Neutrophil (primary cell): ENCODE measurements at regions not wholly inside any gene's neighbourhood (a gene's known extent, or its start where the extent isn't known, plus 50 kb on each side); places are given as distances from the start of the nearest gene placed in this dataset.

Experiments
- H3K27ac ChIP-seq: fragments of 200-600 bp; sonication (generic); 2 replicates; pipeline ENCODE4 v1.5.1; 2016; ENCODE audit warnings: mild to moderate bottlenecking, moderate library complexity
- H3K27me3 ChIP-seq: fragments of 200-600 bp; sonication (generic); 2 replicates; pipeline ENCODE4 v1.6.0; 2016; ENCODE audit warnings: mild to moderate bottlenecking
- H3K36me3 ChIP-seq: fragments of 200-600 bp; sonication (generic); 2 replicates; pipeline ENCODE4 v1.5.1; 2017
- H3K4me1 ChIP-seq, 2 experiments: fragments of 200-600 bp in 1 of 2; sonication (generic) in 1 of 2; 1 replicate in 1 of 2; 2 replicates in 1 of 2; pipeline versions ENCODE4 v1.5.1 to v1.6.1; 2013 to 2016; ENCODE audit warnings: low read depth in 1 of 2, low read length in 1 of 2, mild to moderate bottlenecking in 1 of 2, moderate library complexity in 1 of 2; ENCODE audit not compliant: control insufficient read depth in 1 of 2, insufficient read depth in 1 of 2
- H3K4me3 ChIP-seq, 2 experiments: fragments of 200-600 bp in 1 of 2; sonication (generic) in 1 of 2; 1 replicate in 1 of 2; 2 replicates in 1 of 2; pipeline ENCODE4 v1.5.1; 2013 to 2016; ENCODE audit warnings: low read depth in 1 of 2, low read length in 1 of 2, mild to moderate bottlenecking in 1 of 2, moderate library complexity in 1 of 2
- H3K9me3 ChIP-seq: fragments of 200-600 bp; sonication (generic); 2 replicates; pipeline ENCODE4 v1.5.1; 2016
- TF ChIP-seq, protein P1 (sequence below): fragments of 200-600 bp; sonication (generic); IDR thresholded peaks from 2 replicates; pipeline ENCODE4 v1.5.1; 2016; ENCODE audit warnings: antibody characterized with exemption

DNA sequence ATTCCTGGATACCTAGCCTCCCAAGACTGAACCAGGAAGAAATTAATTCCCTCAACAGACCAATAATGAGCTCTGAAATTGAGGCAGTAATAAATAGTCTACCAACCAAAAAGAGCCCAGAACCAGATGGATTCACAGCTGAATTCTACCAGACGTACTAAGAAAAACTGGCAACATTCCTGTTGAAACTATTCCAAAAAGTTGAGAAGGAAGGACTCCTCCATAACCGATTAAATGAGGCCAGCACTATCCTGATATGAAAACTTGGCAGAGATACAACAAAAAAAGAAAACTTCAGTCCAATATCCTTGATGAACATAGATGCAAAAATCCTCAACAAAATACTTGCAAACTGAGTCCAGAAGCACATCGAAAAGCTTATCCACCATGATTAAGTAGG, 392.5 kb upstream of the GRAMD2B start:
- no peak overlapping the region for H3K4me3 ChIP-seq
- H3K36me3 ChIP-seq = no peaks in the 10 kb centered on the region
- H3K9me3 ChIP-seq = peaks cover 11% of the 10 kb centered on the region
- H3K27me3 ChIP-seq = no peaks in the 10 kb centered on the region
- no peaks in the 10 kb centered on the region for H3K4me1 ChIP-seq
- H3K27ac ChIP-seq = no peak overlapping the region
- TF ChIP-seq, protein P1, sequence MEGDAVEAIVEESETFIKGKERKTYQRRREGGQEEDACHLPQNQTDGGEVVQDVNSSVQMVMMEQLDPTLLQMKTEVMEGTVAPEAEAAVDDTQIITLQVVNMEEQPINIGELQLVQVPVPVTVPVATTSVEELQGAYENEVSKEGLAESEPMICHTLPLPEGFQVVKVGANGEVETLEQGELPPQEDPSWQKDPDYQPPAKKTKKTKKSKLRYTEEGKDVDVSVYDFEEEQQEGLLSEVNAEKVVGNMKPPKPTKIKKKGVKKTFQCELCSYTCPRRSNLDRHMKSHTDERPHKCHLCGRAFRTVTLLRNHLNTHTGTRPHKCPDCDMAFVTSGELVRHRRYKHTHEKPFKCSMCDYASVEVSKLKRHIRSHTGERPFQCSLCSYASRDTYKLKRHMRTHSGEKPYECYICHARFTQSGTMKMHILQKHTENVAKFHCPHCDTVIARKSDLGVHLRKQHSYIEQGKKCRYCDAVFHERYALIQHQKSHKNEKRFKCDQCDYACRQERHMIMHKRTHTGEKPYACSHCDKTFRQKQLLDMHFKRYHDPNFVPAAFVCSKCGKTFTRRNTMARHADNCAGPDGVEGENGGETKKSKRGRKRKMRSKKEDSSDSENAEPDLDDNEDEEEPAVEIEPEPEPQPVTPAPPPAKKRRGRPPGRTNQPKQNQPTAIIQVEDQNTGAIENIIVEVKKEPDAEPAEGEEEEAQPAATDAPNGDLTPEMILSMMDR = no peak

DNA sequence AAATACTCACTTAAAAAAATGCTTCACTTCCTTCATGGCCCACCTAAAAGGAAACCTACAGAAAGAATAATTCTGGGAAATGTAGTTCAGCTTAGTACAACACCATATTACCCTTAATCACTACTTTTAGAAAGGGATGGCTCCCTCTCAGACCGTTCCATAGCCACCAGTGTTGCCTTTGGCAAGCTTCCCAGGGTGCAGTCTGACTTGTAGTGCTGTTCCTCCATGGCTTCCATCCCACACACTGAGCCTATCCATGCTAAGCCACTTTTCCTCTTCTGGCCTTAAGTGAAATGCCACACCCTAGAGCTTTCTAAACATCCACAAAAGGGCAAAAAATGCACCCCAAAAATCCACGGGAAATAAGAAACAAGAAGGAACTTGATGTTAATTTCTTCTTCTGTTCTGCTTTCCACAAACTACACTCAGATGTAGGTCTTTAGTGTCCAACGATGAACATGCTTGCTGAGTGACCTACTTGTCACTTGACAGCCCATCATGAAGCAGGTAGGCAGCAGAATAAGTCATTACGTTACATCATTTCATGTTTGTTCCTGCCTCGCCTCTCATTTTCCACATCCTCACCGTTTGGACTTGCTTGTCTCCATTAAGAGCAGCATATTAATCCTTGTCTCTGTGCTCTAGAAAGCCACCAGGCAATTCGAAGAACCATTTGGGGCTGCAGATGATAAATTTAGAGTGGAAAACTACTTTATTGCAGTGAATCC, 391.1 kb upstream of the GRAMD2B start:
- H3K9me3 ChIP-seq = peaks cover 6% of the 10 kb centered on the region
- no peaks in the 10 kb centered on the region for H3K4me1 ChIP-seq
- TF ChIP-seq, protein P1 = no peak
- H3K36me3 ChIP-seq = no peaks in the 10 kb centered on the region
- no peak overlapping the region for H3K27ac ChIP-seq
- no peak overlapping the region for H3K4me3 ChIP-seq
- no peaks in the 10 kb centered on the region for H3K27me3 ChIP-seq

DNA sequence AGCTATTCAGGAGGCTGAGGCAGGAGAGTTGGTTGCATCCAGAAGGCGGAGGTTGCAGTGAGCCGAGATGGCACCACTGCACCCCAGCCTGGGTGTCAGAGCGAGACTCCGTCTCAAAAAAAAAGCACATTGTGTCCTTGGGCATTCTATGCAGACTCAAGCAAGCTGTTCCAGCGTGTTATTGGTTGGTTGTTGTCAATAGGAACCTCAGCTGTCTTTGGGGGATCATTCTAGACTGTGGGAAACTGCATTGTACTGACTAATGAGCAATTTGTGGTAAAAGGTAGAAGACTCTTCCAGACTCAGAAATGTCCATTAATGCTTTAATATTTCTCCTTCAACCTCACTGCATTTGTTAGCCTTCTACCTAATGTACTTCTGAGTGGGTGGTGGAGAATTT, 379.5 kb upstream of the GRAMD2B start:
- H3K27me3 ChIP-seq = no peaks in the 10 kb centered on the region
- H3K27ac ChIP-seq = no peak overlapping the region
- no peaks in the 10 kb centered on the region for H3K36me3 ChIP-seq
- no peaks in the 10 kb centered on the region for H3K4me1 ChIP-seq
- no peaks in the 10 kb centered on the region for H3K9me3 ChIP-seq
- TF ChIP-seq, protein P1 = no peak
- no peak overlapping the region for H3K4me3 ChIP-seq

DNA sequence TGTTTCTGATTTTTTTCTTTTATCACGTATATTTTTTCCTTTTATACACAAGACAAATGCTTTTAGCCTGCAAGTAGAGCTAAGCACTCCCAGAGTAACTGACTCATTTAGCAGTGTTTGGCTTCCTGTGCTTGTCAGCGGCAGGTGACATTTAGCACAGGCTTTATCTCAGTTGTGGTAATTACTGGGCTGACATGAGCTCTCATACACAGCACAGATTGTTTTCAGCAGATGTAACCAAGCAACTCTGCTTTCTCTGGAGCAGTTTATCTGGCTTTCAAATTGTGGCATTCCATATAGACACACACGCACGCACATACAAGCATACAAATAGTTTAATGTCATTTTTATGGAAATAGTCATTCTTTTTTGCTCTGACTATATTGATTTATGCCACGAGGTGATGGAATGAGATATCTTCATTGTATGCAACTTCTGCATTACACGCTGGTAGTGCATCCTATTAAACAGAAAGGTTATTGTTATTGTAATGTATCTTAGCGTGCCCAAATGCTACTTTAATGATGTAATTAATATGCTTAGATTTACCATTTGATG, 379.0 kb upstream of the GRAMD2B start:
- no peak overlapping the region for H3K27ac ChIP-seq
- TF ChIP-seq, protein P1 = no peak
- no peaks in the 10 kb centered on the region for H3K4me1 ChIP-seq
- H3K27me3 ChIP-seq = no peaks in the 10 kb centered on the region
- no peaks in the 10 kb centered on the region for H3K36me3 ChIP-seq
- no peak overlapping the region for H3K4me3 ChIP-seq
- no peaks in the 10 kb centered on the region for H3K9me3 ChIP-seq

GRCh38 chr5:126044931-126045565, 378.2 kb upstream of the GRAMD2B start:
- no peaks in the 10 kb centered on the region for H3K27me3 ChIP-seq
- H3K4me1 ChIP-seq = no peaks in the 10 kb centered on the region
- no peaks in the 10 kb centered on the region for H3K36me3 ChIP-seq
- H3K4me3 ChIP-seq = no peak overlapping the region
- H3K27ac ChIP-seq = no peak overlapping the region
- TF ChIP-seq, protein P1 = no peak
- no peaks in the 10 kb centered on the region for H3K9me3 ChIP-seq
